Mammary epithelial cell (primary cell): ENCODE measurements at regions not wholly inside any gene's neighbourhood (a gene's known extent, or its start where the extent isn't known, plus 50 kb on each side); places are given as distances from the start of the nearest gene placed in this dataset.

ENCODE experiments used
- EZH2 ChIP-seq: IDR thresholded peaks from 2 replicates; pipeline ENCODE4 v1.6.1; 2012; ENCODE audit warnings: low read length, inconsistent platforms, borderline replicate concordance
- TF ChIP-seq, protein P1 (sequence below), 2 donors: IDR thresholded peaks in 1 of 2; conservative IDR thresholded peaks in 1 of 2; 2 replicates each; pipeline ENCODE4 v1.5.1; 2011 to 2012; ENCODE audit warnings: inconsistent platforms in 2 of 2, low read length in 2 of 2, mild to moderate bottlenecking in 2 of 2, control low read depth in 1 of 2, low read depth in 1 of 2; ENCODE audit not compliant: insufficient read depth in 1 of 2; ENCODE audit errors: extremely low read depth in 1 of 2

DNA sequence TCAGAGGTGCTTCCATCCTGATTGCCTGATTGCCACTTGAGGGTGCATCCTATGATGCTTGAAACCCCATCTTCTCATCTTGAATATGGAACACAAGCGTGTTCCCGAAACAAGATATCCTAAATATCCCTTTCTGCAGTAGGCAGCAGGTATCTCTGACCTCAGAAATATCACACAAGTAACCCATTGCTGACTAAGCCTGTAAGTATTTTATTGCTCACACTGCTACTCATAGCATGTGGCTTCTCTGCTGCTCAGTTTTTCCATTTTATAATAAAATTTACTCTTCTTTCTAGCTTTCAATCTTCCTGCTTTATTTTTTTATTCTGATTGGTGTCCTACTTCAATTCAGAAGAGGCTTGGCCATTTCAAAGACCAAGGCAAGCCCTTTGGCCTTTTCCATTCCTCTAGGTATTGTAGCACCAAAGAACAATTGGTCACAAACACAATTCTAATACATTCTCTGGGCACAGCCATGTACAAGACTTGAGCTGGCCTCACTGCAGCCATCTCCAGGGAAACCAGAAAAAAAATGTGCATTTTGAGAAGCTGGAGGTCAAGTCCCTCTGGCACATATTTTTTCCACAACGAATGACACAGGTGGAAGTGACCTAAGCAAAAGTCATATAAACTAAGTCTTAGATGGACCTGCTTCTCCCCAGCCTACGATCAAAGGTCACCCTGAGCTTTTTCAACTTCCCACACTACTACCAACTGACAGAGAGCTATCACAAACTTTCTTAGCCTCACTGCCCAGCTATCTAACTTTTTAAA, 107.0 kb downstream of the OR13H1 start:
- TF ChIP-seq, protein P1, sequence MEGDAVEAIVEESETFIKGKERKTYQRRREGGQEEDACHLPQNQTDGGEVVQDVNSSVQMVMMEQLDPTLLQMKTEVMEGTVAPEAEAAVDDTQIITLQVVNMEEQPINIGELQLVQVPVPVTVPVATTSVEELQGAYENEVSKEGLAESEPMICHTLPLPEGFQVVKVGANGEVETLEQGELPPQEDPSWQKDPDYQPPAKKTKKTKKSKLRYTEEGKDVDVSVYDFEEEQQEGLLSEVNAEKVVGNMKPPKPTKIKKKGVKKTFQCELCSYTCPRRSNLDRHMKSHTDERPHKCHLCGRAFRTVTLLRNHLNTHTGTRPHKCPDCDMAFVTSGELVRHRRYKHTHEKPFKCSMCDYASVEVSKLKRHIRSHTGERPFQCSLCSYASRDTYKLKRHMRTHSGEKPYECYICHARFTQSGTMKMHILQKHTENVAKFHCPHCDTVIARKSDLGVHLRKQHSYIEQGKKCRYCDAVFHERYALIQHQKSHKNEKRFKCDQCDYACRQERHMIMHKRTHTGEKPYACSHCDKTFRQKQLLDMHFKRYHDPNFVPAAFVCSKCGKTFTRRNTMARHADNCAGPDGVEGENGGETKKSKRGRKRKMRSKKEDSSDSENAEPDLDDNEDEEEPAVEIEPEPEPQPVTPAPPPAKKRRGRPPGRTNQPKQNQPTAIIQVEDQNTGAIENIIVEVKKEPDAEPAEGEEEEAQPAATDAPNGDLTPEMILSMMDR (conservative IDR thresholded peaks at IDR 0.05 in 1 of 2, IDR thresholded peaks at IDR 0.05 in 1 of 2; ENCODE audit: extremely low read depth in 1 of 2, insufficient read depth in 1 of 2, low read depth in 1 of 2, low read length in 2 of 2) = no peak
- TF ChIP-seq EZH2 = no peak
